ENCODE measurements at regions not wholly inside any gene's neighbourhood (a gene's known extent, or its start where the extent isn't known, plus 50 kb on each side); places are given as distances from the start of the nearest gene placed in this dataset.

- no peak for TF ChIP-seq CTCF (IDR thresholded peaks at IDR 0.05; ENCODE audit: poor library complexity, severe bottlenecking)
- no peak for TF ChIP-seq RAD21 (conservative IDR thresholded peaks at IDR 0.05)
- no peak for TF ChIP-seq TAF1 (IDR thresholded peaks at IDR 0.05; ENCODE audit: low read depth)
- no peak for TF ChIP-seq EZH2 (IDR thresholded peaks at IDR 0.05; ENCODE audit: borderline replicate concordance, insufficient read depth, low read length, poor library complexity, severe bottlenecking)
- no peak for TF ChIP-seq EP300 (conservative IDR thresholded peaks at IDR 0.05; ENCODE audit: poor library complexity, severe bottlenecking)
- TF ChIP-seq POLR2AphosphoS5 (IDR thresholded peaks at IDR 0.05) = no peak
- no peak for TF ChIP-seq REST (IDR thresholded peaks at IDR 0.05; ENCODE audit: borderline replicate concordance)
- TF ChIP-seq SMC3 (conservative IDR thresholded peaks at IDR 0.05; ENCODE audit: poor library complexity) = no peak
Observed at GRCh38 chr3:34202975-34203374, 404.5 kb downstream of the PDCD6IP start.

All from neural cell (in vitro differentiated cells).